Loucy (cell line): ENCODE measurements at regions not wholly inside any gene's neighbourhood (a gene's known extent, or its start where the extent isn't known, plus 50 kb on each side); places are given as distances from the start of the nearest gene placed in this dataset.

ENCODE experiments used
- CTCF ChIP-seq: fragments of 200-600 bp; sonication (generic); conservative IDR thresholded peaks from 2 replicates; pipeline ENCODE4 v1.5.1; 2014; ENCODE audit warnings: mild to moderate bottlenecking, antibody characterized with exemption, low read length
- EZH2phosphoT487 ChIP-seq: fragments of 200-600 bp; IDR thresholded peaks from 2 replicates; pipeline ENCODE4 v1.6.1; 2018; ENCODE audit warnings: antibody characterized with exemption, mild to moderate bottlenecking, moderate library complexity, borderline replicate concordance

GRCh38 chrX:489820-490219 lies 103.1 kb upstream of the PPP2R3B start:
- no peak for TF ChIP-seq CTCF
- TF ChIP-seq EZH2phosphoT487 = no peak
